ENCODE measurements at regions not wholly inside any gene's neighbourhood (a gene's known extent, or its start where the extent isn't known, plus 50 kb on each side); places are given as distances from the start of the nearest gene placed in this dataset.
A peak's percentile ranks its signal among the peaks of the same experiment; 100 is the strongest.
"Not testable (repeated sequence)": the region's sequence is repeated elsewhere in the genome, so short reads cannot be mapped to it uniquely, and the experiment has no call there.

DNA sequence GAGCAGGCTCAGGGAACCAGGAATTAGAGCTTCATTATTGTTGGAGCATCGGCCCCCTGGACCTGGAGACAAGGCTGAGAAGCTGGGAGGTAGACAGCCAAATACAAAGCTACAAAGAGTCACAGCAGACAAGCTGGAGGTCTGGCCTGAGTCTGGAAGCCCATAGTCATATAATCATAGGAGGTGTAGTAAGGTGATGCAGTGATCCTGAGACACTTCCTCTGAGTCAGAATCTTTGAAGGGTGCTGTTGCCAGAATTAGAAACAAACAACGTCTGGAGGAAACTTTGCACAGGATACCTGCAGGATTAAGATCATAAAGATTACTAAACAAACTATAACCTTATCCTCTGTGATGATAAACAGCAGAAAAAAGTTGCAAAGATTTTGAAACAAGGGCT is 213.8 kb downstream of the DSC3 start:
- no peak for DNase-seq (ENCODE audit: low read depth)

DNA sequence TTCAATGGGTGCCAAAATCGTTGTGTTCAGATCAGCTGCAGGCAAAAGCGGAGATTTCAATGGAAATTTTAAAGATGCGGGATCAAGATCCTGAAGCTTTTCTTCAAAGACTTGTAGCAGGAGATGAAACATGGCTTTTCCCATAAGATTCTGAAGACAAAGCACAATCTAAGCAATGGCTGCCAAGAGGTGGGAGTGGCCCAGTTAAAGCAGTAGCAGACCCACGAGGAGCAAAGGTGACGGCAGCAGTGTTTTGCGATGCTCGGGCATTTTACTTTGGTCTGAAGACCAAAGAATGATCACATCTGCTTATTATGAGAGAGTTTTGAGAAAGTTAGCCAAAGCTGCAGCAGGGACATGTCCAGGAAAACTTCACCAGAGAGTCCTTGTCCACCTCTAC is 222.9 kb downstream of the DSC3 start:
- no peak for DNase-seq (ENCODE audit: low read depth)

- DNase-seq (ENCODE audit: low read depth) = no peak
These were observed 228.1 kb downstream of the DSC3 start for GRCh38 chr18:30814446-30814845.

DNA sequence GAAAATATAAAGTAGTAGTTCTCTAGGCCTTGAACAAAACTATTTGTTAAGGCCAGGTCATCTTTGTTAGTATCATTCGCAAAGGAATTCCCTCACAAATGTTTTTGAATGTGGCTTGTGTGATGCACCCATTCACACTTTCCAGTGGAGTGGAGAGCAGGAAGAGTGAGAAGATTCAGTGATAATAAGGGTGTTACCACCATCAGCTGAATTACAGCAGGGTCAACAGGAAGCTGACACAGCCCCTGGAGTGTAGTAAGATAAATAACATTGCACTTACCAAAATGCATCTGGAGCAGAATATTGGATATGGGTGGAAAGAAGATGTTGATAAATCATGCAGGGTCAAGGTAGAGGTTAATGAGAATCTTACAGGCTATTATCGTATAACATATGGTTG is 231.0 kb downstream of the DSC3 start:
- no peak for DNase-seq (ENCODE audit: low read depth)

GRCh38 chr18:30810580-30810979 is 232.0 kb downstream of the DSC3 start:
- no peak for DNase-seq (ENCODE audit: low read depth)

DNA sequence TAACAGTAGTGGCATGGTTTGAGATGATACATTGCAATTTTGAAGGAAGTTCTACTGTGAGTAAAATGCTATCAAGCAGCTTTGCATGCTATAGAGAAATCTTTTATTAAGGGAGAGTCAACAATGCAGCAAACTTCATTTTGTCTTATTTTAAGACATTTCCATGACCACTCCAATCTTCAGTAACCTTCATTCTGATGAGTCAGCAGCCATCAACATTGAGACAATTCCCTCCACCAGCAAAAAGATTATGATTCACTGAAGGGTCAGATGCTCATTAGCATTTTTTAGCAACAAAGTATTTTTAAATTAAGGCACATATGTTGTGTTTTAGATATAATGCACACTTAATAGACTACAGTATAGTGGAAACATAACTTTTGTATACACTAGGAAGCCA is 235.7 kb downstream of the DSC3 start:
- no peak for DNase-seq (ENCODE audit: low read depth)

GRCh38 chr18:30800800-30801199 is 241.7 kb downstream of the DSC3 start:
- DNase-seq (ENCODE audit: low read depth) = no peak

GRCh38 chr18:30792051-30792450 is 250.5 kb downstream of the DSC3 start:
- DNase-seq (ENCODE audit: low read depth) = no peak

- DNase-seq (ENCODE audit: low read depth) = not testable (repeated sequence)
These were observed 254.0 kb downstream of the DSC3 start for GRCh38 chr18:30788411-30788991.

GRCh38 chr18:30787410-30787809 is 255.1 kb downstream of the DSC3 start:
- DNase-seq (ENCODE audit: low read depth) = no peak

- no peak for DNase-seq (ENCODE audit: low read depth)
These were observed 260.9 kb downstream of the DSC3 start for GRCh38 chr18:30781601-30782000.

- no peak for DNase-seq (ENCODE audit: low read depth)
These were observed 266.9 kb downstream of the DSC3 start for GRCh38 chr18:30775629-30776028.

GRCh38 chr18:30772170-30772569 is 270.4 kb downstream of the DSC3 start:
- DNase-seq (ENCODE audit: low read depth) = not testable (repeated sequence)

DNA sequence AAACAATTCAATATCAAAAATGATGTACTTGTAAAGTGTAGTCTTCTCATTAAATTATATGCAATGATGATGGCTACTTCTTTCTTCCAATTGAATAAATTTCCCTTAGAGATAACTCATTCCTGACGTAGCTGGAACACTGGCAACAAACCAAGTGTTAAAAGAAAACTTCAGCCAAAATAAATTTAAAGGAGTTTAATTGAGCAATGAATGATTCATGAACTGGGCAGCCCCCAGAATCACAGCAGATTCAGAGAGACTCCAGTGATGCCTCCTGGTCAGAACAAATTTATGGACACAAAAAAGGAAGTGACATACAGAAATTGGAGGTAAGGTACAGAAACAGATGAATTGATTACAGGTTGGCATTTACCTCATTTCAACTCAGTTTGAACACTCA is 276.5 kb downstream of the DSC3 start:
- DNase-seq (ENCODE audit: low read depth) = no peak

- no peak for DNase-seq (ENCODE audit: low read depth)
These were observed 277.3 kb downstream of the DSC3 start for GRCh38 chr18:30765247-30765646.

- DNase-seq (ENCODE audit: low read depth) = no peak
These were observed 278.6 kb downstream of the DSC3 start for GRCh38 chr18:30763902-30764350.

DNA sequence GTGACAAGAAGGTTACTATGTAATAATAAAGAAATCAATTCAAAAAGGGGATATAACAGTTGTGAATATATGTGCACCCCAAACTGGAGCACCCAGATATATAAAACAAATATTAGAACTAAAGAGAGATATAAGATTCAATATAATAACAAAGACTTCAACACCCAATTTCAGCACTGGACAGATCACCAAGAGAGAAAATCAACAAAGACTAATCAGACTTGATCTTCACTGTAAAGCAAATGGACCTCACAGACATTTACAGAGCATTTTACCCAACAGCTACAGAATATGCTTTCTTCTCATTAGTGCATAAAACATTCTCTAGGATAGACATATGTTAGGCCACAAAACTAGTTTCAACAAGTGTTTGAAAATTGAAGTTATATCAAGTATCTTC is 287.7 kb downstream of the DSC3 start:
- DNase-seq (ENCODE audit: low read depth) = peak; percentile 3

DNA sequence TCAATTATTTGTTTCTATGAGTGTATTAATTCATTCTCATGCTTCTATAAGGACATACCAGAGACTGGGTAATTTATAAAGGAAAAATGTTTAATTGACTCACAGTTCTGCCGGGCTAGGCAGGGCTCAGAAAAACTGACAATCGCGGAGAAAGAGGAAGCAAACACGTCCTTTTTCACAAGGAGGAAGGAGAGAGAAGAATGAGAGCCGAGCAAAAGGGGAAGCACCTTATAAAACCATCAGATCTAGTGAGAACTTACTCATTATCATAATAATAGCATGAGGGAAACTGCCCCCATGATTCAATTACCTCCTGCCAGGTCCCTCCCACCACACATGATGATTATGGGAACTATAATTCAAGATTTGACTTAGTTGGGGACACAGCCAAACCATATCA is 294.0 kb downstream of the DSC3 start:
- DNase-seq (ENCODE audit: low read depth) = no peak

GRCh38 chr18:30746224-30746623 is 296.3 kb downstream of the DSC3 start:
- no peak for DNase-seq (ENCODE audit: low read depth)

DNA sequence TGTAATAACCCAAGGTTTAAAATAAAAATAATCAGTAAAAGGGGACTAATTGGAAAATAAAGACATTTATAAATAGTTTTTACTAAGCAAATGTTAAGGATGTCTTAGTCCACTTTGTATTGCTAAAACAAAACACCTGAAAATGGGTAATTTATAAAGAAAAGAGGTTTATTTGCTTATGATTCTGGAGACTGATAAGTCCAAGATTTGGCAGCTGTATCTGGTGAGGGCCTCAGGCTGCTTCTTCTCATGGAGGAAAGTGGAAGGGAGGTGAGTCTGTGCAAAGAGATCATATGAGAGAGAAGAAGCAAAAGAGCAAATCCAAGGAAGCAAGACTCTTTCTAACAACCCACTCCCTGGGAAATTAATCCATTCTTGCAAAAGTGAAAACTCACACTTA is 299.5 kb downstream of the DSC3 start:
- DNase-seq (ENCODE audit: low read depth) = no peak

DNA sequence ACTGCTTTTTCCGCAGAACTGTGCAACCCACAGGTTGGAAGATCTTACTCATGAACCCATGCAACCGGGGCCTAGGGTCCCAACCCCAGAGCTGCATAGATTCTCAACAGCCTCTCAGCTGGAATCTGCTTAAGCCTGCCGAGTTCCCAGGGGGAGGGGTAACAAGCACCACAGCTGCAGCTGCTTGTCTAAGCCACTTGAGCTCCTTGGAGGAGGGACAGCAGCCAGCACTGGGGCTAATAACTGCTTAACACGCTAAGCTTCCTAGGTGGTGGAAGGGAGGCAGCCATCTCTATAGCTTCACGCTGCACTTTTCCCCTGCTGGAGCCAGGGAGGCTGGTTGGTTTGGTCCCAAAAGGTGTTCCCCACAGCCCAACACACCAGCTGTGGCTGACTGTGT is 311.6 kb downstream of the DSC3 start:
- no peak for DNase-seq (ENCODE audit: low read depth)

DNA sequence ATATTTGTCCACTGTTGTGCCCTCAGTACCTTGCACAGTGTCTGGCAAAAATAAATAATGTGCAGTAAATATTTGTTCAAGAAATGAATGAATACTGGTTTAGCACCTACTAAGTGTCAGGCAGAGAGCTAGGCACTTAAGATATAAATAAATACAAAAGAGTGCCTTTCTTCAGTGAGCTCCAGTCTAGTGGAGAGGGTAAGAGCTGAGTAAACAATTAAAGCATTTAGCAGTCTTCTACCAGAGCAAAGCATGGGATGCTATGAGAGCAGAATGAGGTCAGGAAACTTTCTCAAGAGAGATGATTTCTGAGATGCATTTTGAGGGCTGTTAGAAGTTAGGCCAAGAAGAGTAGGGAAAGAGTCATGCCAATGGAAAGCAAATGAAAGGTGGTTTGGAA is 314.7 kb downstream of the DSC3 start:
- DNase-seq (ENCODE audit: low read depth) = no peak

- DNase-seq (ENCODE audit: low read depth) = no peak
These were observed 329.2 kb downstream of the DSC3 start for GRCh38 chr18:30713299-30713698.

DNA sequence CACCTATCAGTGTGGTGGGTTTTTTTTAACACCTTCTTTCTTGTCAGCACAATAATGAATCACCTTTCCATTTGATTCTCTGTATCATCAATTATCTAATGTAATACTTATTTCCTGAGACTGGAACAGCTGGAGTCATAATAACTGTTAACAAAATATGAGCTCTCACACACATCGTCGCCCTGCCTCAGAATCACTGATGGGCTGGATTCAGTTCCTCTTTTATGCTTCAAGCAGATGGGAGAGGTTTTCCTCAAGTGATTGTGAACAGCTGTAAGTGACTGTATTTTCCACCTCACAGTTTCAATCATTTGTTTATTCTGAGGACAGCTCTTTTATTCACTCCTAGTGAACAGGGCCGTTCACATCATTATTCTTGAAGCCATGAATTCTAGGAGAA is 330.2 kb downstream of the DSC3 start:
- no peak for DNase-seq (ENCODE audit: low read depth)

DNA sequence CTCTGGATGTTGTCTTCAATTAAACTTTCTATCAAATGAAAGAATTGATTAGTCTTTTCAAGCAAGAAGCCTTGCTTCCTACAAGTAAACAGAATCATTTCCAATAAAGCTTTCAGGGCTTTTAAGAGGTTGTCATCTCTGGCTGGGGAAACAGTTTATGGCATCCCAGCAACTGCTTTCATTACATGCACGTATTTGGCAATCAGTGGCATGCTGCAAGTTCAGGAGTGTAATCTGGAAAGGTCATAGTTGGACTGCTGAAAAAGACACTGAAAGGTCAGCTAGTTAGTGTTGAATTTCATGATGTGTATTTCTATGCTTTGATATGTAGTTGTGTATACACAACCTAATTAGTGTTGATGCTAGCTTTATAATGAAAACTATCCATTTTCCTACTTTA is 332.9 kb downstream of the DSC3 start:
- peak; percentile 44 for DNase-seq (ENCODE audit: low read depth)
